ENCODE measurements at regions not wholly inside any gene's neighbourhood (a gene's known extent, or its start where the extent isn't known, plus 50 kb on each side); places are given as distances from the start of the nearest gene placed in this dataset.

GRCh38 chr4:149211876-149212275, 603.8 kb downstream of the IQCM start:
- Histone ChIP-seq H4K20me1 (ENCODE audit: control insufficient read depth, extremely low read depth, insufficient read depth, low read length) (no peaks in the 10 kb centered on the region), H2AFZ (ENCODE audit: control insufficient read depth, low read length) (no peak overlapping the region), H3K27ac (ENCODE audit: control insufficient read depth, insufficient read depth, low read length) (no peak overlapping the region), H3K9ac (ENCODE audit: control insufficient read depth, extremely low read depth, insufficient read depth, low read length) (no peak overlapping the region), H3K79me2 (ENCODE audit: control insufficient read depth, insufficient read depth, low read length) (no peaks in the 10 kb centered on the region), H3K9me1 (ENCODE audit: control insufficient read depth, extremely low read depth, insufficient read depth, low read length) (no peaks in the 10 kb centered on the region), H3K9me3 (ENCODE audit: control insufficient read depth, low read depth, low read length) (no peaks in the 10 kb centered on the region), H3K27me3 (ENCODE audit: control insufficient read depth, extremely low read depth, insufficient read depth, low read length) (no peaks in the 10 kb centered on the region), H3K4me2 (ENCODE audit: control insufficient read depth, extremely low read depth, insufficient read depth, low read depth, low read length) (no peak overlapping the region), H3K4me1 (ENCODE audit: control insufficient read depth, extremely low read depth, insufficient read depth, low read length) (no peaks in the 10 kb centered on the region), H3K4me3 (ENCODE audit: control insufficient read depth in 2 of 3, extremely low read depth in 1 of 3, insufficient read depth in 2 of 3, low read depth in 1 of 3, low read length in 3 of 3) (no peak overlapping the region), H3K36me3 (ENCODE audit: control insufficient read depth in 2 of 2, extremely low read depth in 1 of 2, insufficient read depth in 2 of 2, low read length in 2 of 2) (no peaks in the 10 kb centered on the region)
- FAIRE-seq (no peak), DNase-seq (ENCODE audit: low read depth, low spot score) (no peak)
- TF ChIP-seq EZH2 (IDR thresholded peaks at IDR 0.05; ENCODE audit: low read length) (no peak), CTCF (optimal IDR thresholded peaks at IDR 0.05 in 1 of 3, IDR thresholded peaks at IDR 0.05 in 1 of 3, conservative IDR thresholded peaks at IDR 0.05 in 1 of 3; ENCODE audit: extremely low read depth in 1 of 3, insufficient read depth in 2 of 3, low read length in 3 of 3) (no peak)
- dilution Hi-C loops (cut with MboI; ENCODE audit: extremely low pct_ligation_motif_present, low sequenced_read_pairs), result no loop called here

- H3K4me3 ChIP-seq (ENCODE audit: control insufficient read depth in 2 of 3, extremely low read depth in 1 of 3, insufficient read depth in 2 of 3, low read depth in 1 of 3, low read length in 3 of 3), result no peak overlapping the region
- dilution Hi-C loops (cut with MboI; ENCODE audit: extremely low pct_ligation_motif_present, low sequenced_read_pairs), result no loop called here
- H3K79me2 ChIP-seq (ENCODE audit: control insufficient read depth, insufficient read depth, low read length), result no peaks in the 10 kb centered on the region
- H3K9me3 ChIP-seq (ENCODE audit: control insufficient read depth, low read depth, low read length), result no peaks in the 10 kb centered on the region
- no peak overlapping the region for H3K9ac ChIP-seq (ENCODE audit: control insufficient read depth, extremely low read depth, insufficient read depth, low read length)
- H3K36me3 ChIP-seq (ENCODE audit: control insufficient read depth in 2 of 2, extremely low read depth in 1 of 2, insufficient read depth in 2 of 2, low read length in 2 of 2), result no peaks in the 10 kb centered on the region
- no peak overlapping the region for H3K27ac ChIP-seq (ENCODE audit: control insufficient read depth, insufficient read depth, low read length)
- no peaks in the 10 kb centered on the region for H4K20me1 ChIP-seq (ENCODE audit: control insufficient read depth, extremely low read depth, insufficient read depth, low read length)
- H3K4me1 ChIP-seq (ENCODE audit: control insufficient read depth, extremely low read depth, insufficient read depth, low read length), result no peaks in the 10 kb centered on the region
- no peak overlapping the region for H2AFZ ChIP-seq (ENCODE audit: control insufficient read depth, low read length)
- FAIRE-seq, result peak; percentile 43
- peaks cover 3% of the 10 kb centered on the region for H3K27me3 ChIP-seq (ENCODE audit: control insufficient read depth, extremely low read depth, insufficient read depth, low read length)
- no peak for DNase-seq (ENCODE audit: low read depth, low spot score)
- no peaks in the 10 kb centered on the region for H3K9me1 ChIP-seq (ENCODE audit: control insufficient read depth, extremely low read depth, insufficient read depth, low read length)
- no peak for TF ChIP-seq CTCF (optimal IDR thresholded peaks at IDR 0.05 in 1 of 3, IDR thresholded peaks at IDR 0.05 in 1 of 3, conservative IDR thresholded peaks at IDR 0.05 in 1 of 3; ENCODE audit: extremely low read depth in 1 of 3, insufficient read depth in 2 of 3, low read length in 3 of 3)
- H3K4me2 ChIP-seq (ENCODE audit: control insufficient read depth, extremely low read depth, insufficient read depth, low read depth, low read length), result no peak overlapping the region
Observed at GRCh38 chr4:149203256-149204001, 612.2 kb downstream of the IQCM start.
